Anterior cingulate cortex (tissue), 58 donors: ENCODE measurements at regions not wholly inside any gene's neighbourhood (a gene's known extent, or its start where the extent isn't known, plus 50 kb on each side); places are given as distances from the start of the nearest gene placed in this dataset.
"Not testable (repeated sequence)": the region's sequence is repeated elsewhere in the genome, so short reads cannot be mapped to it uniquely, and the experiment has no call there.

Experiments used
- DNase-seq, 58 donors: peaks; one replicate each; lab custom pipeline; 2025; lab: John Stamatoyannopoulos, UW

DNA sequence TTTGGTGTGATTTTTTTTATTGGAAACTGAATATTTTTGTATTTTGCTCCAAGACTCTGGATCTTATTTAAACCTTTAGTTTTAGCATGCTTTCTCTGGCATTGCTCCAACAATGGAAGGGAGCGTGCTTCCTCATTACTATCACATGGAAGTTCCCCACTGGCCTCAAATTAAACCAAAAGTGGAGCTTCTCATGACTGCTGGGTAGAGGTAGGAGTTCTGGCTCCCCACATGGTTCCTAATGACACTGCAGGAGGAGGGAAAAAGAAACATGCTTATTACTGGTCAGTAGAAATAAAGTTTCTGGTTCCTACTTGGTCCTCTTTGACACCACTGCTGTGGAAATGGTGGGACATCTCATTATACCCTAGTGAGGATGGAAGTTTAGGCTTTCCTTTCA lies 310.5 kb downstream of the PTGER3 start:
- DNase-seq = no peak

DNA sequence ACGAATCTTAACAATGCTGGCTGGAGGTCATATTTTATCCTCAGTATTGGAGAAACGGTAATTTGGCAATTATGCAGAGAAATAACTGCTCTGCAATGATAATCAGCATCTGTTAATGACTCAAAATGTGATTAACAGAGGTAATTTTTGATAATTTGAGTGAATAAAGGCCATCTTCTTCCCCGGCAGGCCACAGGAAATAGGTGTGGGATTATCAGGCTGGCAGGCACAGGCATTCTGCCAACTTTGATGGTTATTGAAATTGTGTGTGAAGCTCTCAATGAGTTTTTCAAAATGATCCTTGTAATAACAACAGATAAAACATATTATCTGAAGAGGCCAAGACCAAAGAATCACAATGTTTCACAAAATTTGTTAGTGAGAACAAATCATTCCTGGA lies 309.0 kb downstream of the PTGER3 start:
- no peak for DNase-seq

DNA sequence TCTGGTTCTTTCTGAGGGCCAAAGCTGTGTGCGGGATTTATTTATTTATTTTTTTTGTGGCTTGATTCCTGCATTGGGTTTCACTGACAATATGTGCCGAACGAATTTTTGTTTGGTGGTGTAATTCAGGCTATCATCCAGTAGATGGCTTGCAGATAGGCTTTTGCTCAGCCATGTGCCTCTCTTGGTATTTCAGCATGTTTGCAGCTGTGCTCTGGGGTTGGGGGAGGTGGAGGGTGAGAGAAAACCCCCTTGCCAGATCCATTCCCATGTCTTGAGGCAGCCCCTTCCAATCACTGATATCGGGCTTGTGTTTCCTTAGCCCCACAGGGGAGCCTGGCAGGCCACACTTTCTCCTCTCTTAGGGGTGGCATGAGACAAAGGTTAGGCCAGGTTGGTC lies 302.4 kb downstream of the PTGER3 start:
- DNase-seq = no peak

DNA sequence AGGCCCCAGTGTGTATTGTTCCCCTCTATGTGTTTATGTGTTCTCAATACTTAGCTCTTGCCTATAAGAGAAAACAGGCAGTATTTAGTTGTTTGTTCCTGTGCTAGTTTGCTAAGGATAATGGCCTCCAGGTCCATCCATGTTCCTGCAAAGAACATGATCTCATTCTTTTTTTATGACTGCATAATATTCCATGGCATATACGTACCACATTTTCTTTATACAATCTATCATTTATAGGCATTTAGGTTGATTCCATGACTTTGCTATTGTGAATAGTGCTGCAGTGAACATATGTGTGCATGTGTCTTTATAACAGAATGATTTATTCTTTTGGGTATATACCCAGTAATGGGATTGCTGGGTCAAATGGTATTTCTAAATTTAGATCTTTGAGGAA lies 301.6 kb downstream of the PTGER3 start:
- DNase-seq = not testable (repeated sequence)

DNA sequence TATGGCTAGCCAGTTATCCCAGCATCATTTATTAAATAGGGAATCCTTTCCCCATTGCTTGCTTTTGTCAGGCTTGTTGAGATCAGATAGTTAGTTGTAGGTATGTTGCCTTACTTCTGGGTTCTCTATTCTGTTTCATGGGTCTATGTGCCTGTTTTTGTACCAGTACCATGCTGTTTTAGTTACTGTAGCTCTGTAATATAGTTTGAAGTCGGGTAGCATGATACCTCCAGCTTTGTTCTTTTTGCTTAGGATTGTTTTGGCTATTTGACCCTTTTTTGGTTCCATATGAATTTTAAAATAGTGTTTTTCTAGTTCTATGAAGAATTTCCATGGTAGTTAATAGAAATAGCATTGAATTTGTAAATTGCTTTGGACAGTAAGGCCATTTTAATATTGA lies 300.5 kb downstream of the PTGER3 start:
- DNase-seq = not testable (repeated sequence)

DNA sequence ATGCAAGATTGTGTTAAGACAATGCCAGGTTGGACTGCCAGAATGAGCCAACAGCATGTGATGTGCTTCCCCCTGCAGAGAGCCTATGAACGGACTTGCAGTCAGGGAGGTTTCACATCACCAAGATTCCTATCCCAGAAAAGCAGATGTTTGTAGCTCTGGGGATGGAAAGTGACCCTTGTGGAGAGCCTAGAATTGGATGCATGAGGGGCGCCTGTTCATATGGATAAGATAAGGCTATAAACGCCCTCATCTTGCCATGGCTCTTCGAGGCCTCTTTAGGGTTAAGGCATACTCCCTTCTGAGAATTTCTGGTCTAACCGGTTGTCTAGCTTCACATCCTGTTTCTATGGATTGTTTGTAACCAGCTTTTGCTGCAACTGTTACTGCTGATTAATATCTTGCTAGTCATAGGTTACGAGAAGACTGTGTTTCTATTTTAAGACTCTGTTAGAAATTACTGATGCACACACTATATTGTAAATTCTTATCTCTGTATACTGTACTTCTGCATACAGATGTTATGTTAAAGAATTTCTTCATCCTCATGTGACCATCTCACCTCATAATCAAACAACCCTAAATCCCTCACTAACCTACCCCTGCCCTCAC lies 295.8 kb downstream of the PTGER3 start:
- not testable (repeated sequence) for DNase-seq

DNA sequence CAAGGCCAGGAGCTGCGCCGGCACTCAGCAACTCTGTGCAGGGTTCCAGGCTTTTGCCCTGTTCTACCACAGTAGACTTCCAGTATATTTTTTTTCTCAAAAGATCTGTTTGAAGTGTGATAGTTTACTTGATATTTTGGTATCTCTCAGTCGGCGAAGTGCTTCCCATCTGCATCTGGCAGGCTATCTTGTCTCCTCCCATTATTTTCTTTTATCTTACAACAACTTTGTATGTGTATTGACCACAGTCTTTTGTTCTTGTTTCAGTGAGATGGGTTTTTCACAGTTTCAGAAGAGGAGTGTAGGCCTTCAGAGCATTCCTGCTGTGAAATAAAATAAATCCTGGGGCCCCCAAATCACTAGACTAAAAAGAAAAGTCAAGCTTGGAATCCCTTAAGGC lies 292.9 kb downstream of the PTGER3 start:
- DNase-seq = no peak

DNA sequence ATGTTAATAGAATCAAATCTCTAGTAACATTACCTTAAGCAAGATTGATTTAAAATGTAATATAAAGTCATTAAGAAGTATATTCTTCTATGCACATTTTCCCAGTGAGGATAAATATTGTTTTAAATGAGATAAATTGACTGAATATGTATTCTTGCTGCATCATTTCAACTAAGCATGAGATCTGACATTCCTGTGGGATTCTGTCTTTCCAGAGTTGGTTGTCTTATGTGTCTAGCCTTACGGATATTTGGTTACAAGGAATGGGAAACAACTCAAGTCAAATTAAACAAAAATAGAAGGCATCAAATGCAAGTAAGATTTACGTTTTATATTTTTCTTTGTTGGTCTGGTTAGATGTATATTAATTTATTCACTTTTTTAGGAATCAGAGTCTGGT lies 287.5 kb downstream of the PTGER3 start:
- no peak for DNase-seq

DNA sequence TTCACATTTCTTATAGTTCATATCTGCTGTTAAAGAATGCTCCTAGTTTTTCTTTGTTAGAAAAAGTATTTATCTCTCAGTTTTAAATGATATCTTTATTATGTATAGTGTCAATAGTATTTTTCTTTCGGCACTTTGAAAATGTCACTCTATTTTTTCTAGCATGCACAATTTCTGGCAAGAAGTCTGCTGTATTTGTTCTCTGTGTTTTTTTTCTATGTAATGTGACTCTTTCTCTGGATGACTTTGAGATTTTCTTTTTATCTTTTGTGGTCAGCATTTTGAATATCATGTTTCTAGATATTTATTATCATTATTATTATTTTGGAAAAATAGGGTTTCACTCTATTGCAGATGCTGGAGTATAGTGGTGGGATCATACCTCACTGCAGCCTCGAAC lies 285.2 kb downstream of the PTGER3 start:
- no peak for DNase-seq

DNA sequence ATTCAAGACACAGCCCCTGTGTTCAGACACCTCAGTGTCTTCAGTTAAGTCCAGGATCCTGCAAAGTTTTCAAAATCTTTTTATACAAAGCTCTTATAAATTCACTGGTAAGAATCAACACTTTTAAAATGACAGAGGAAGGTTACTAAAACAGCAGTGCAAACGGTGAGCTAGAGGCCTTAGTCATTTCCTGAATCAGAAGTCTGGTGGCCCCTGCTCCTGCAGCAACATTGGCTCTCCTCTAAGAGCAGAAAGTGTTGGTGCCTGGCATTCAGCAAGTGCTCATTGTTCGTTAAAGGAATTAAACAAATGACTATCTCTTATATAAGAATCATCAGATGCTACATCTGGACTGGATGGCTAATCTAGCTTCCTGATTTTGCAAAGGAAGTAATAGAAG lies 282.9 kb downstream of the PTGER3 start:
- no peak for DNase-seq

DNA sequence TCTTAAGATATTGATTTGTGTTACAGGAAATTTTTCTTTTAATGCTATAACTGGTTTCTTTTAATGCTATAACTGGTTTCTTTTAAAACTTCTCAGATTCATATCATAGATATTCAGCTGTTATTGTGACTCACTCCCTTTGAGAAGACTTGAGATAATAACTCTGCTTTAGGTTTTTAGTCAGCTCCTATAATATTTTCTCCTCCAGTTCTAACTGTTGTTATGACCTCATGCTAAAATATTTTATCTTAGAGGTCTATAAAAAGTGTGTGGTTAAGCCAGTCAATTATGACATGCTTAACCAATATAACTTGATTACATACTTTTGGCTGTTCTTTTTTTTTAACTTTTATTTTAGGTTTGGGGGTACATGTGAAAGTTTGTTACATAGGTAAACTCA lies 280.2 kb downstream of the PTGER3 start:
- DNase-seq = no peak

DNA sequence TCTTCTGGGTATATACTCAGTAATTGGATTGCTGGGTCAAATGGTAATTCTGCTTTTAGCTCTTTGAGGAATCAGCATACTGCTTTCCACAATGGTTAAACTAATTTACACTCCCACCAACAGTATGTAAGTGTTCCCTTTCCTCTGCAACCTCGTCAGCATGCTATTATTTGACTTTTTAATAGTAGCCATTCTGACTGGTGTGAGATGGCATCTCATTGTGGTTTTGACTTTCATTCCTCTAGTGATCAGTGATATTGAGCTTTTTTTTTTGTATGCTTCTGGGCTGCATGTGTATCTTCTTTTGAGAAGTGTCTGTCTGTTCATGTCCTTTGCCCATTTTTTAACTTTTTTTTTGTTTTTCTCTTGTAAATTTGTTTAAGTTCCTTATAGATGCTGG lies 279.4 kb downstream of the PTGER3 start:
- DNase-seq = no peak

DNA sequence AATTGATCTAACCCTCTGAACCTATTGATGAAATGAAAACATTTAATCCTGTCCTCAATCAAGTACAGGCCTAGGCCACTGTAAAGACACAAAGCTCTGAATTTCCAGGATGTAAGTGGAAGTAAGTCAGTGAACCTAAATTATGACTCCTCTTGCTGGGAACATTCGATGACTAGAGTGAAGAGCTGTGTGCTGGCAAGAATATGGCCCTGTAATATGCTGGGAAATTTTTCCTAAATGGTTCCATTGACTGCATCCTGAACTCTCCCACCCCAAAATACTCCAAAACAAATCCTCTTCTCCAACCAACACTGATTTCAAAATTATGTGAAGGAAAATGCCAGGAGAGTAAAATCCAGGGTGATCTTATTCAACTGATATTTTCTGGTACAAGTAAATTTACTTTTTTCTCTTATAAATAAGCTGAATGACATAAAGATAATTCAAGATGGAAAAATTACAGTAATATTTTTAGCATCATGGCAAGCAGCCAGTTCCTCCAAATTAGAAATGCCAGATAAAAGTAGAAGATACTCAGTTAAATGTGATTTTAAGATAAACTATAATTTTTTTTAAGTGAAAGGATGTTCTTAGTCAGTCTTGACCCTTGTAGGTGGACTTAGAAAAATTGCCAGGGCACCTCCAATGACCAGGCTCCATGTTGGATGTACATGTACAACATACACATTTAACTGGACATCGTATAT lies 269.4 kb downstream of the PTGER3 start:
- no peak for DNase-seq

DNA sequence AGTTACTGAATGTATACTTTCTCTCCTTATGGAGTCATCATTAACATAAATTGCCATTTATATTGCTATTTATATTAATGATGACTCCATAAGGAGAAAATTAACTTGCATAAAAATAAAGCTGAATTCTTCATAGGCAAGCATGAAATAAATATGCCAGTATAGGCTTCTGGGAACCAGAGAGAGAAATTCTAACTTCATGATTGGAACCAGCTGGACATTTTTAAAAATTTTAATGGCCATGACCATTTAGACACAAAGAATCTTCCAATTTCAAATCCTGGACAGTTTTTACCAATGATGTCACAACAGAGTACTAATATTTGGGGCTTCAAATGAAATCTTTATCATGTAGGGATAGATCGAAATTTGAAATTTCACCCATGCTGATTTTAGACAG lies 268.7 kb downstream of the PTGER3 start:
- DNase-seq = no peak

DNA sequence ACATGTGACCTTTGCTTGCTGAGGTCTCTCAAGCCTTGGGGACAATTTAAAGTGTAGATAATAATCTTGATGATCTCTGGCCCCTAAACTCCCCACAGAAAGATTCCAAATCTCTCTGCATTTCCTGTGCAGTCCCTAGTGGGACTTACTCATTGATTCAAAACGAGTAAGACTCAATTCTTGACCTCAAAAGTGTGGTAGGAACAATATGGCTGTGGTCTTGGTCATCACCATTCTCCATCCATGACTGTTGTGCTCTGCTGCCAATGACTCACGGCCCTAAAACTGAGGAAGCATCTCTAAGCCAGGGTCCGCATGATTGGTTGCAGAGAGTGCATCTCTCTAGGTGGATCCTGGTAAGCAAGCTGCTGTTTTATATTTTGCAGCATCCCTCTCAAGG lies 268.0 kb downstream of the PTGER3 start:
- no peak for DNase-seq

DNA sequence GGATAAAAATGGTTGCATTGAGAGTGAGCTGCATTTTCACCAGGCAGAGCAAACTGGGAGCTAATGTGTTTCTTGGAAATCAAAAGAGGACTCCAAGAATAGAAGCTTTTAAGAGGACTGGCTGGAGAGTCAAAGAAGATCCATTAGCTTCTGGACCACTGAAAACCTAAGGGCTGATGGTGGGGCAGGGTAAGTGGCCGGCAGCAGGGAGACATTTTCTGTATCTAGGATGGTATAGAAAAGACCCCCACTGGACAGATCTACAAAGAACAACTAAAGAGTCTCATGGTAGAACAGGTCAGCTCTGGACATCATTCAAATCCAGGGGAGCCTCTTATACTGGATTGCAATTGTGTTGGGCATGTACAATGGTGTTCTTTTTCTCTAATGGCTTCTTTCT lies 262.3 kb downstream of the PTGER3 start:
- DNase-seq = no peak

DNA sequence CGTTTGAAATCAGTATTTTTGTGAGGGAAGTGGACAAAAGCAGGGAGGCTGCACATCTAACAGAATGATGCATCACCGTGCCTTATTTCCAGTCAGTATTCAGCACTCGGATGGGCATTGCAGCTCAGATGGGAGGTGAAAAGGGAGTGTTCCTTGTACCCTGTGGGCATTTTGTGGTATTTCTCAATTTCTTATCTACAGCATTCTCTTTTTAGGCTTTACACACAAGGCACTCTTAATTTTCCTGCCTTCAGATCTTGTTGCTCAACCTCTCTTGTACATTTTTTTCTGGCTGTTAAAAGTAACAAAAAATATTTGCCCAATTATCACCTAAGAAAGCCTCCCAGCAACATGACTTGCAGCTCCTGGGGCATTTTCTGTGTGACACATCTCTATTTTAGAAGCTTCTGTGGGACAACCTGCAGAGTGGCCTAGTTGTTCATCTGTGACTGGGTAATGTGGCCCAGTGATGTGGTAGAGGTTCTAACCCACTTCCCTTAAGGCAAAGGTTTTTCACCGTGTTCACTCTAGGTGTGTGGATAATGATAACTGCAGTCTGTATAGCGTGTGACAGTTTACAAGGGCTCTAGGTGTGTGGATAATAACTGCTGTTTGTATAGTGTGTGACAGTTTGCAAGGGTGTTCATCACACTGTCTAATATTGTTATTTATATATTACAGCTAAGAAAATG lies 257.2 kb downstream of the PTGER3 start:
- DNase-seq = no peak

DNA sequence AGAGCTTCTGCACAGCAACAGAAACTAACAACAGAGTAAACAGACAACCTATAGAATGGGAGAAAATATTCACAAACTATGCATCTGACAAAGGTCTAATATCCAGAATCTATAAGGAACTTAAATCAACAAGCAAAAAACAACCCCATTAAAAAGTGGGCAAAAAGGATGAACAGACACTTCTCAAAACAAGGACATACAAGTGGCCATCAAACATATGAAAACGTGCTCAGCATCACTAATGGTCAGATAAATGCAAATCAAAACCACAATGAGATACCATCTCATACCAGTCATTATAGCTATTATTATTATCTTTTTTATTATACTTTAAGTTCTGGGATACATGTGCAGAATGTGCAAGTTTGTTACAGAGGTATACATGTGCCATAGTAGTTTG lies 252.6 kb downstream of the PTGER3 start:
- DNase-seq = not testable (repeated sequence)

DNA sequence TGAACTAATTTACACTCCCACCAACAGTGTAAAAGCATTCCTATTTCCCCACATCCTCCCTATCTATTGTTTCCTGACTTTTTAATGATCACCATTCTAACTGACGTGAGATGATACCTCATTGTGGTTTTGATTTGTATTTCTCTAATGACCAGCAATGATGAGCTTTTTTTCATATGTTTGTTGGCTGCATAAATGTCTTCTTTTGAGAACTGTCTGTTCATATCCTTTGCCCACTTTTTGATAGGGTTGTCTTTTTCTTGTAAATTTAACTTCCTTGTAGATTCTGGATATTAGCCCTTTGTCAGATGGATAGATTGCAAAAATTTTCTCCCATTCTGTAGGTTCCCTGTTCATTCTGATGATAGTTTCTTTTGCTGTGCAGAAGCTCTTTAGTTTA lies 251.3 kb downstream of the PTGER3 start:
- DNase-seq = not testable (repeated sequence)

DNA sequence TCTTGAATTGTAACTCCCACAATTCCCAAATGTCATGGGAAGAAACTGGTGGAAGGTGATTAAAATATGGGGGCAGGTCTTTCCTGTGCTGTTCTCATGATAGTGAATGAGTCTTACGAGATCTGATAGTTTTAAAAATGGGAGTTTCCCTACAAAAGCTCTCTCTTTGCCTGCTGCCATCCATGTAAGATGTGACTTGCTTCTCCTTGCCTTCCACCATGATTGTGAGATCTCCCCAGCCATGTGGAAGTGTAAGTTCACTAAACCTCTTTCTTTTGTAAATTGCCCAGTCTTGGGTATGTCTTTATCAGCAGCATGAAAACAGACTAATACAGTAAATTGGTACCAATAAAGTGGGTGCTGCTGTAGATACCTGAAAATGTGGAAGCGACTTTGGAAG lies 245.0 kb downstream of the PTGER3 start:
- DNase-seq = not testable (repeated sequence)

DNA sequence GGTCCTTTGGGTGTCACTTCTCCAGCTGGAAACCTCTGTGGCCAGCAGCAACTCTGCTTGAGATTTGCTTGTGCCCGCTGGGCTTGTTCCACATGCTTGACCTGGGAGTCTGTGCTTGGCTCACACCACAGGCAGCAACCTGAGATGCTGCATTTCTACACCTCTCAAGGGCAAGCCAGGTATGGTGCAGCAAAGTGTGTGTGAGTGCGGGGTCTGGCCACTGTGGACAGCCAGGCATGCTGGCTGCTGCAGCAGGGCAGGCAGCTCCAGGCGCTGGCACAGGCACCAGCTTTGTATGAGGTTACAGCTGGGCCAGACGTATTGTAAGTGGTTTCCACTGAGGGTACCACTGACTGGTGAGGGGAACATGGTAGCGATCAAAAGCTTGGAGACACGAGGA lies 242.0 kb downstream of the PTGER3 start:
- DNase-seq = peak in 1 of 58 donors; percentile 1

DNA sequence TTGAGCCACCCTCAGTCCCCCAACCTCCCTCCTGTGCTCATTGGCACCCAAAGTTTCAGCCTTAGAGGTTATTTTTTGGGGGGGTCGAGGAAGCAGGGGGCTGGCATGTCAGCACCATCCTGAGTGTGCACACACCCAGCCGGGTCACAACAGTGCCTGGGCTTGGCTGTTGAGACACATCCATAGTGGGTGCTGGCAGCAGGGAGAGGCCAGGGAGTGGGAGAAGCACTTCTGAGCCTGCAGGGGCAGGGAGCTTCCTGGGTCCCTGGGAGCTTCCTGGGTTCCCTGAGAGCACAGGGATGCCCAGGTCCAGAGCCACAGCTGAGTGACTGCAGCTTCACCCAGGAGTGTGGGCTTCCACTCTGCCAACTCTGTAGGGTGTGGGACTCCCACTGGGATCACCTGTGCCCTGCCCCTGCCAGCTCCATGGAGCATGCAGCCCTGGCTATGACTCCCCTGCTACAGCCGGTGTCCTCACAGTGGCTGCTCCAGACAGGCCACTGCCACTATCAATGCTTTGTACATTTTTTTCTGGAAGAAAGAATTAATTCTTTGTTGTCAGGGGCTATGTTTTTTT lies 240.4 kb downstream of the PTGER3 start:
- DNase-seq = peak in 1 of 58 donors; percentile 6
